Vagina (tissue), 2 donors: ENCODE measurements at regions not wholly inside any gene's neighbourhood (a gene's known extent, or its start where the extent isn't known, plus 50 kb on each side); places are given as distances from the start of the nearest gene placed in this dataset.

ENCODE experiments used
- DNase-seq, 2 donors: peaks; one replicate each; pipeline ENCODE4 v3.0.0-alpha.2; 2017; ENCODE audit errors: extremely low spot score in 2 of 2
- H3K27ac ChIP-seq: fragments of 200-600 bp; sonication (generic); one replicate; pipeline ENCODE4 v1.5.1; 2019
- H3K27me3 ChIP-seq: fragments of 200-600 bp; sonication (generic); one replicate; pipeline ENCODE4 v1.5.1; 2019
- H3K36me3 ChIP-seq, 2 donors: fragments of 200-600 bp; sonication (generic); one replicate each; pipeline ENCODE4 v1.5.1; 2017 to 2019
- H3K4me1 ChIP-seq: fragments of 200-600 bp; sonication (generic); one replicate; pipeline ENCODE4 v1.5.1; 2019
- H3K4me3 ChIP-seq, 2 donors: fragments of 200-600 bp; sonication (generic); 1 replicate in 1 of 2; 2 replicates in 1 of 2; pipeline ENCODE4 v1.5.1; 2016 to 2019
- H3K9me3 ChIP-seq: fragments of 200-600 bp; sonication (generic); one replicate; pipeline ENCODE4 v1.5.1; 2019
- POLR2A ChIP-seq, 2 donors: fragments of 450-650 bp; IDR thresholded peaks; one replicate each; pipeline ENCODE4 v1.6.1; 2017; ENCODE audit warnings: antibody characterized with exemption in 2 of 2, mild to moderate bottlenecking in 2 of 2, moderate library complexity in 2 of 2
- POLR2AphosphoS5 ChIP-seq, 2 donors: sonication (generic); formaldehyde crosslinking; IDR thresholded peaks; one replicate each; pipeline ENCODE4 v1.9.0; 2017; ENCODE audit warnings: antibody characterized with exemption in 2 of 2, mild to moderate bottlenecking in 2 of 2, low read depth in 1 of 2; ENCODE audit not compliant: insufficient read depth in 1 of 2
- intact Hi-C: fragments of 100-400 bp; cut with DNase I; formaldehyde crosslinking; loops from one replicate; pipeline ENCODE4 v1.15.1; 2023
- TF ChIP-seq, protein P1 (sequence below), 3 experiments: fragments of 450-650 bp in 2 of 3; fragments of 200-600 bp in 1 of 3; sonication (generic) in 1 of 3; IDR thresholded peaks; one replicate each; pipeline ENCODE4 v1.5.1; 2017 to 2019; ENCODE audit warnings: antibody characterized with exemption in 3 of 3, mild to moderate bottlenecking in 2 of 3, moderate library complexity in 2 of 3

DNA sequence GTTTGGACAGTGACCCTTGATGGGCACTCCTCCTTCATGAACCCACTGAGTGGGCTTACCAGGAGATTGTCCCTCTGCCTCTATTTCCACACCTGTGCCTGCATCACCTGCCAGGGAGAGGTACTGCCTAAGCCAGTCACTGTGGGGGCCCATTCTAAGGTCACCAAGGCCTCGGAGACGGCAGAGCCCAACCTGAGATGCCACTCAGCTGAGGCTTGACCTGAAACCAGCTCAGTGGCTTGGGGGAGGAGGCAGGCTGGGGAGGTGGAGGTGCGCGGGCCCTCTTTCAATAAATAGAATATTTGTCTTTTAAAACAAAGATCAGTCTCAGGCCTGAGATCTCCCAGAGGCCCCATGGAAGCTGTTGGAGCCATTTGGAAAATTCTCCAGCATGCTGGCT is 84.5 kb downstream of the DHCR7 start:
- intact Hi-C loops, result no loop called here
- H3K4me3 ChIP-seq, result no peak overlapping the region
- H3K36me3 ChIP-seq, result no peaks in the 10 kb centered on the region
- H3K4me1 ChIP-seq, result no peaks in the 10 kb centered on the region
- TF ChIP-seq POLR2A (IDR thresholded peaks at IDR 0.05) (no peak), POLR2AphosphoS5 (IDR thresholded peaks at IDR 0.05; ENCODE audit: insufficient read depth in 1 of 2, low read depth in 1 of 2) (no peak)
- TF ChIP-seq, protein P1, sequence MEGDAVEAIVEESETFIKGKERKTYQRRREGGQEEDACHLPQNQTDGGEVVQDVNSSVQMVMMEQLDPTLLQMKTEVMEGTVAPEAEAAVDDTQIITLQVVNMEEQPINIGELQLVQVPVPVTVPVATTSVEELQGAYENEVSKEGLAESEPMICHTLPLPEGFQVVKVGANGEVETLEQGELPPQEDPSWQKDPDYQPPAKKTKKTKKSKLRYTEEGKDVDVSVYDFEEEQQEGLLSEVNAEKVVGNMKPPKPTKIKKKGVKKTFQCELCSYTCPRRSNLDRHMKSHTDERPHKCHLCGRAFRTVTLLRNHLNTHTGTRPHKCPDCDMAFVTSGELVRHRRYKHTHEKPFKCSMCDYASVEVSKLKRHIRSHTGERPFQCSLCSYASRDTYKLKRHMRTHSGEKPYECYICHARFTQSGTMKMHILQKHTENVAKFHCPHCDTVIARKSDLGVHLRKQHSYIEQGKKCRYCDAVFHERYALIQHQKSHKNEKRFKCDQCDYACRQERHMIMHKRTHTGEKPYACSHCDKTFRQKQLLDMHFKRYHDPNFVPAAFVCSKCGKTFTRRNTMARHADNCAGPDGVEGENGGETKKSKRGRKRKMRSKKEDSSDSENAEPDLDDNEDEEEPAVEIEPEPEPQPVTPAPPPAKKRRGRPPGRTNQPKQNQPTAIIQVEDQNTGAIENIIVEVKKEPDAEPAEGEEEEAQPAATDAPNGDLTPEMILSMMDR (IDR thresholded peaks at IDR 0.05), result no peak
- no peak overlapping the region for H3K27ac ChIP-seq
- no peak for DNase-seq
- no peaks in the 10 kb centered on the region for H3K27me3 ChIP-seq
- no peaks in the 10 kb centered on the region for H3K9me3 ChIP-seq

DNA sequence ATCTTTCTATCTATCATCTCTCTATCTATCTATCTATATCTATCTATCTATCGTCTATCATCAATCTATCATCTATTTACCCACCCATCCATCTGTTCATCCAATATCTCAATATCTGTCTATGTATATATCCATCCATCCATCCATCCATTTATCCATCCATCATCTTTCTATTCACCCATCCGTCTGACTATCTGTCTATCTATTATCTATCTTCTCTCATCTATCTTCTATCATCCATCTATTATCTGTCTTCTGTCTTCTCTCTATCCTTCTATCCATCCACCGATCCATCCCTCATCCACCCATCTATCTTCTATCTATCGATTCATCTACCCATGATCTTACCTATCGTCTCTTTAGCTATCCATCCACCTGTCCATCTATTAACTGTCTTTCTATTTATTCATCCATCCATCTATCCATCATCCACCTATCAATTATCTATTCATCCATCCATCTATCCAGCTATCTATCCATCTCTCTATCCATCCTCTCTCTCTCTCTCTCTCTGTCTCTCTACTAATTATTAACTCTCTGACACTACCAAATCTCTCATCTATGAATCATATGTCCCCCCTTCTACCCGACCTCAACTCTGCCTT is 89.1 kb downstream of the DHCR7 start:
- intact Hi-C loops, result no loop called here
- Histone ChIP-seq H3K27ac (no peak overlapping the region), H3K36me3 (no peaks in the 10 kb centered on the region), H3K27me3 (no peaks in the 10 kb centered on the region), H3K9me3 (no peaks in the 10 kb centered on the region), H3K4me3 (no peak overlapping the region), H3K4me1 (no peaks in the 10 kb centered on the region)
- no peak for DNase-seq
- no peak for TF ChIP-seq POLR2AphosphoS5 (IDR thresholded peaks at IDR 0.05; ENCODE audit: insufficient read depth in 1 of 2, low read depth in 1 of 2)
- TF ChIP-seq POLR2A (IDR thresholded peaks at IDR 0.05), result no peak
- TF ChIP-seq, protein P1 (IDR thresholded peaks at IDR 0.05), result no peak

DNA sequence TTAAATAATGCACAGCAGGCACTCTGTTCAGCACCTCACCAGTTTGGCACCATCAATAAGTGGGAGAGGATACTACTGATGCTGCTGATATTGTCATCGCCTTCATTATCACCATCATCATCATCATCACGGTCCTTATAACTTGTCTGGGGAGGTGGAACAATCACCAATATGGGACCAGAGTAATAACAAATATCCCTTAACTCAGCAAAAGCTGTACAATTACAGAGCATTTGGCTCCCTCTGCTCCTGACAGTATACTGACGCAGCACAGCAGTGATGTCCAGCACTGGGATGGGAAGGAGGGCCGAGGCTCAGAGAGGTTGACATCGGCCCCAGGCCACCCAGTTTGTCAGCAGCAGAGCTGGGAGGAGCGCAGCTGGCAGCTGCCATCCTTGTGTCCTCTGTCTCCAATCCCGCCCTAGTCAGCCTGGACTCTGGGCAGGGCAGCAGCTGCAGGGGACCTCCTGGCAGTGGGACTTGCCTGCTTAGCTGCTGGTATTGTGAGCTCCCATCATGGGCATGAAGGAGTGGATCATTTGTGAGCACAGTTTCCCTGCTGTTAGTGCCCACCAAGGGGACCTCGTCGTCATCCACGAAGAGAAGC is 90.0 kb downstream of the DHCR7 start:
- H3K27me3 ChIP-seq, result no peaks in the 10 kb centered on the region
- no peak for TF ChIP-seq POLR2A (IDR thresholded peaks at IDR 0.05)
- TF ChIP-seq, protein P1 (IDR thresholded peaks at IDR 0.05), result no peak
- TF ChIP-seq POLR2AphosphoS5 (IDR thresholded peaks at IDR 0.05; ENCODE audit: insufficient read depth in 1 of 2, low read depth in 1 of 2), result no peak
- no peaks in the 10 kb centered on the region for H3K4me1 ChIP-seq
- intact Hi-C loops, result no loop called here
- H3K4me3 ChIP-seq, result no peak overlapping the region
- no peaks in the 10 kb centered on the region for H3K36me3 ChIP-seq
- DNase-seq, result no peak
- H3K9me3 ChIP-seq, result no peaks in the 10 kb centered on the region
- no peak overlapping the region for H3K27ac ChIP-seq

DNA sequence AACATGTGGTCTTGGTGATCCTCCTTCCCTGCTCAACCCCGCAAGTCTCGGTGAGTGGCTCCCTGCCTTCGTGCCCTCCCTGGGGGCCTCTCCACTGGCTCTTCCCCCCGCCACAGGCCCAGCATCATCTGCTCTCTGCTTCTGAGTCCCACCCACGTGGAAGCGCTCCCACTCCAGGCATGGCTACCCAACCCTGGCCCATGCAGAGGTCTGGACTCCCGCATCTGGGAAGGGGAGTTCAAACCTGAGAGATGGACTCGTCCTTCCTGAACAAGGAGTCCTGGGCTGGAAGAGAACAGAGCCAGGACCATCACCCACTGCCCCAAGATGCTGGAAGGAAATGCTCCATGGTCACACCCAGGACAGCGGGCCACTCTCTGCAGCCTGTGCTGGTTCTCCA is 90.8 kb downstream of the DHCR7 start:
- Histone ChIP-seq H3K36me3 (no peaks in the 10 kb centered on the region), H3K4me1 (no peaks in the 10 kb centered on the region), H3K27me3 (no peaks in the 10 kb centered on the region), H3K4me3 (no peak overlapping the region), H3K27ac (no peak overlapping the region), H3K9me3 (no peaks in the 10 kb centered on the region)
- intact Hi-C loops, result no loop called here
- no peak for TF ChIP-seq POLR2AphosphoS5 (IDR thresholded peaks at IDR 0.05; ENCODE audit: insufficient read depth in 1 of 2, low read depth in 1 of 2)
- TF ChIP-seq, protein P1 (IDR thresholded peaks at IDR 0.05), result no peak
- no peak for TF ChIP-seq POLR2A (IDR thresholded peaks at IDR 0.05)
- DNase-seq, result no peak

DNA sequence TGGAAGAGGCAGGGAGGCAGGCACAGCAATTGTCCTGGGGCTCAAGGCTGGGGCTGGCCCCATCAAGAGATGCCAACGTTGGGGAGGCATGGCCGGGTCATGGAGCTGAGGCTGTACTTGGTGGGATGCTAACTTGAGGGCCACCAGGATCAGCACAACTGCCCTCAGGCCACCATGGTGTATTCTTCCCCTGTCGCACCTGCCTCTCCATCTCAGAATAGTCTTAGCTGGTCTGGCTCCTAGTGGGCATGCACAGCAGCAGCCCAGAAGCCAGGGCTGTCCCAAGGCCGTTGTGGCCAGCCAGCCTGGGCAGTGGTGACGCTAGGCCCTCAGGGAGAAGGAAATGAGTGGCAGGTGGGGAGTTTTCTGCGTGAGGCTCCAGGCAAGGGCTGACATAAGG is 91.3 kb downstream of the DHCR7 start:
- H3K4me3 ChIP-seq, result no peak overlapping the region
- no peaks in the 10 kb centered on the region for H3K27me3 ChIP-seq
- intact Hi-C loops, result no loop called here
- no peaks in the 10 kb centered on the region for H3K9me3 ChIP-seq
- no peak overlapping the region for H3K27ac ChIP-seq
- TF ChIP-seq POLR2A (IDR thresholded peaks at IDR 0.05), result no peak
- TF ChIP-seq, protein P1 (IDR thresholded peaks at IDR 0.05), result no peak
- TF ChIP-seq POLR2AphosphoS5 (IDR thresholded peaks at IDR 0.05; ENCODE audit: insufficient read depth in 1 of 2, low read depth in 1 of 2), result no peak
- no peaks in the 10 kb centered on the region for H3K4me1 ChIP-seq
- no peaks in the 10 kb centered on the region for H3K36me3 ChIP-seq
- no peak for DNase-seq
